Inflammatory macrophage treated with lipopolysaccharide for 4 hours (primary cell): ENCODE measurements at regions not wholly inside any gene's neighbourhood (a gene's known extent, or its start where the extent isn't known, plus 50 kb on each side); places are given as distances from the start of the nearest gene placed in this dataset.
"Not testable (repeated sequence)": the region's sequence is repeated elsewhere in the genome, so short reads cannot be mapped to it uniquely, and the experiment has no call there.

ENCODE experiments used
- DNase-seq: peaks from one replicate; pipeline ENCODE4 v3.0.0-alpha.2; 2020

GRCh38 chr6:66179361-66179760, 472.3 kb upstream of the EYS start:
- DNase-seq, result no peak

DNA sequence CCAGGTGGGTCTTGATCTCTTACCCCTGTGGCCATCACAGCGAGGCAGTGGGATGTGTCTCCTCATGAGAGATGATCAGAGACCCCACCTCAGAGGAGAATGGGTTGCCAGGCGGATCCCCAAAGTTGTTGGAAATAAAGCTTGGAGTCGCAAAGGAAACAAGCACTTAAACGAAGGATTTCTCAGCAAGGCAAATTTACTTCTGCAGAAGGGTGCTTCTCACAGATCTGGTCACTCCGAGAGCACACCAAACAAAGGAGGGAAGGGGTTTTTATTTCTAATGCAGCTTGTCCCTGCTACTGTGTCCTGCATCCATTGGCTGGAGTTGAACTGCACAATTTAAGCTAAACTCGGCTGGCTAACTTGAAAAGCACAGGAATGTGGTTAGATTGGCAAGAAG, 466.6 kb upstream of the EYS start:
- DNase-seq, result no peak

DNA sequence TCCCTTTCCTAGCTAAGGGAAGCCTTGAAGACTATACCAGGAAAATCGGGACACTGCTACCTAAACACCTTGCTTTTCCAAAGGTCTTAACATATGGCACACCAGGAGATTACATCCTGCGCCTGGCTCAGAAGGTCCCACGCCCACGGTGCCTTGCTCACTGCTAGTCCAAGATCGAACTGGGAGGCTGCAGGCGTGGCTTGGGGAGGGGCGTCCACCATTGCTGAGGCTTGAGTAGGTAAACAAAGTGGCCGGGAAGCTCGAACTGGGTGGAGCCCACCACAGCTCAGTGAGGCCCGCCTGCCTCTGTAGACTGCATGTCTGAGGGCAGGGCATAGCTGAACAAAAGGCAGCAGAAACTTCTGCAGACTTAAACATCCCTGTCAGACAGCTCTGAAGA, 459.7 kb upstream of the EYS start:
- DNase-seq, result not testable (repeated sequence)

DNA sequence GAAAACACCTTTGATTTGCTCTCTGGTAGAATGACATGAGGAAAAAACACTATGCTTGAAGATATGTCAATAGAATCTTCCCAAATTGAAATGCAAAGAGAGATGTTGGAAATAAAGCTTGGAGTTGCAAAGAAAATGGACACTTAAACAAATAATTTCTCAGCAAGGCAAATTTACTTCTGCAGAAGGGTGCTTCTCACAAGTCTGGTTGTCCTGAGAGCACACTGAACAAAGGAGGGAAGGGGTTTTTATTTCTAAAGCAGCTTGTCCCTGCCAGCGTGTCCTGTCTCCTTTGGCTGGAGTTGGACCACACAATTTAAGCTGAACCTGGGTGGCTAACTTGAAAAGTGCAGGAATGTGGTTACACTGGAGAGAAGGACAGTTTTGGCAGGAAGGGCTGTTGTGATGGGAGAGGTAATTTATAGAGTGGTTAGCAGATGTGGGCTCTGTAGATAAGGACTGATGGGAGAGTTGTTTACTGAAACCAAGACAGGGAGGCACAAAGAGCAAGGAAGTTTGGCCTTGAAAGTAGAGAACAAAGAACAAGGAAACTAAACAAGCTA, 454.6 kb upstream of the EYS start:
- no peak for DNase-seq

DNA sequence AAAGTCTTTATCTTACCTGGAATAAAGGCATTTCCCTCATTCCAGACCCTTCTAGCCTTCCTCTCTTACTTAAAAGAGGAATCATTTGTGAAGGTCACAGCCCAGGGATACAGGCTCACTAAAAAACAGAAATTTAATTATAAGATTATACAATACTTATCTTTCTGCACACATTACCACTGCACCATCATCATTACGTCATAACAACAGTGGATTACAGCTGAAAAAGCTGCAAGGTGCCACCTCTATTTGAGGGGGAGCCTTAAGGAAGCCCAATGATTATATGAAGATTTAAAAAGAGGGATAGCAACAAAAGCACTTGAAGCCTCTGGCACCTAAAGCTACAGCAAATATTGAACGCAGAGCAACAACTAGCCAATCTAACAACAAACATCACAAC, 452.9 kb upstream of the EYS start:
- no peak for DNase-seq

- DNase-seq, result no peak
Measured at GRCh38 chr6:66153247-66153646, 446.2 kb upstream of the EYS start.

DNA sequence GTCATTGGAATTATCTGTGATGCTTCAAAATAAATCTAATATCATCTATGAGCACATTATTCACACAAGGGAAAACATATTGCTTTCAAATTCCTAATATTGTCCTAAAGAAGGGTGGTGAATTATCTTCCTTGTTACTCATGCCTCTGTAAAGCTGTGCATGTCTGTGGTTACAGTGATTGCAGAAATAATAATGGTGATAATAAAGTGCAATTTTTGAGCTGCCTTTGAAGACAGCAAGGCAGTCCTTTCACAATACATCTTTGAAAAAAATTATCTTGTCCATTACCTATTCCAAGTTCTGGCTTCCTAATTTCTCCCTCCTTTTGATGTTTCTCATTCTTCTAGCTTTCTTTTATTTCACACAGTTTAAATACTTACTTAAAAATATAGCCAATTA, 442.1 kb upstream of the EYS start:
- no peak for DNase-seq

DNA sequence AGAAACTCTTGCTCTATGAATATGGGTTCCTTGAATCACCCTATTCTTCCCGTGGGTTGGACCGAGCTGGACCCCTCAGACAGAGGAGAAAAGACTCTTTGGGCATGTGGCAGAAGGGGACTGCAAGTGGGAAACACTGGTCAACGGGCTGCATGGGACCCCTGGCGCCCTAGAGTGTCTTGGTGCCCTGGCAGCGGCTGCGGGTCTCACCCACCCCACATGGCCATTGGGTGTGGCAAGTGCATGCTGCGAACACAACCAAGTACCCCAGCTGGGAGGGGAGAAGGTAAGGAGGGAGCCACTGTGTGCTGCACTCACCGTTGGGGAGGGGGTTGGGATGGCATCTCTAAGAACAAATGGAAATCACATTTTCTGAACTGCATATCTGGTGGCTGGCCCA, 438.8 kb upstream of the EYS start:
- no peak for DNase-seq

DNA sequence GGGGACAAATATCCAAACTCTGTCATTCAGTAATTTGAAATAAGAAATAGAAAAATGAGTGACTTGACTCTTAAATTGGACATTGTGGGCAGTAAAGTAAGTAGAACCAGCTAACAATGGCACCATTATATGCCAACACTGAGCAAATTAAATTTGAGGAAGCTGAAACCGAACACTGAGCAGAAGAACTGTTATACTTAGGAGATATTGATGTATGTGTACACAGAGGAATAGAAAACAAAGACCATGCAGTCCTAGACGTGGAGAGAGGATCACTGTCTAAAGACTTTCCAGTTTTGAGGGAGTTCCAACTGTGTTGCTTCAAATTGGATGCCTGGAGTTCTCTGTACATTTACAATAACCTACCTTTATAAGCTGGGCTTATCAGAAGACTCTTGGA, 427.0 kb upstream of the EYS start:
- DNase-seq, result no peak

GRCh38 chr6:66128656-66129055, 421.6 kb upstream of the EYS start:
- no peak for DNase-seq

GRCh38 chr6:66128243-66128642, 421.2 kb upstream of the EYS start:
- no peak for DNase-seq

GRCh38 chr6:66127061-66127460, 420.0 kb upstream of the EYS start:
- no peak for DNase-seq

DNA sequence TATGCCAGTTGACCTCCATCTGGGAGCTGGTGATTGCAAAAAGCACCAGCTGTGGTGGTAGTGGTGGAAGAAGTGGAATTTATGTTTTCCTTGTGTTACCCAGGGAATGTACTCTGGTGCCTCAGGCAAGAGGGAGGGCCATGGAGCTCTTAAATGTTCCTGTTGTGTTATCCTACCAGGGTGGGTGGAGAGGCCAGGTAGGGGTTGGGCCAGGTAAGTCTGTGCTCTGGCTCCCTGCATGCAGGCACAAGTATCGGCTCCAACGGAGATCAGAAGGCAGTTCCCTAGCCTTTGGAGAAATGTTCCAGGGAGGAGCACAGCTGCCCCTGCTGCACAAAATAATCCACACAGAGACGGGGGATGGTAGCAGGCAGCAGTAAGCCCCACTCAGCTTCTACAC, 419.3 kb upstream of the EYS start:
- DNase-seq, result no peak

DNA sequence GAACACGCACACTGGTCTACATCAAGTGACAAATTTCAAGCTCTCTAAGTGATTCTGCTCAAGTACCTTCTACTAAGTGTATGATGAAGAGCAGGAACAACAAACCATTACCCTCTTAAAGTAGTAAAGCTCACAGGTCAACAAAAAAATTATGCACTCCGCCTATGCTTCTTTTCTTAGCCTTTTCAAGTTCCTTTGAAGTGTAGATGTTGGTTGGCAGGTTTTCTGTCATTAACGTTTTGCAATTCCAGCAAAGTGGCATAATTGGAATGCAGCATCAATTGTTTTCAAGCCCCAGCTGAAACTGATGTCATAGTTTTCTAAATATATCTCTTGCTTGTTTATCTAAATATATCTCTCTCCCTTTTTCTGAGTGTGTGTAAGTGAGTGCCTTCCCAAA, 396.9 kb upstream of the EYS start:
- DNase-seq, result no peak

GRCh38 chr6:66103354-66103753, 396.3 kb upstream of the EYS start:
- no peak for DNase-seq

DNA sequence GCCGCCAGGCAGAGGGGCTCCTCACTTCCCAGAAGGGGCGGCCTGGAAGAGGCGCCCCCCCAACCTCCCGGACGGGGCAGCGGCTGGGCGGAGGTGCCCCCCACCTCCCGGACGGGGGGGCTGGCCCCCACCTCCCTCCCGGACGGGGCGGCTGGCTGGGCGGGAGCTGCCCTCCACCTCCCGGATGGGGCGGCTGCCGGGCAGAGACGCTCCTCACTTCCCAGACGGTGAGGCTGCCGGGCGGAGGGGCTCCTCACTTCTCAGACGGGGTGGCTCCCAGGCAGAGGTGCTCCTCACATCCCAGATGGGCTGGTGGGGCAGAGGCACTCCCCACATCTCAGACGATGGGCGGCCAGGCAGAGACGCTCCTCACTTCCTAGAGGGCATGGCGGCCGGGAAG, 389.7 kb upstream of the EYS start:
- no peak for DNase-seq

GRCh38 chr6:66094615-66095014, 387.6 kb upstream of the EYS start:
- no peak for DNase-seq

DNA sequence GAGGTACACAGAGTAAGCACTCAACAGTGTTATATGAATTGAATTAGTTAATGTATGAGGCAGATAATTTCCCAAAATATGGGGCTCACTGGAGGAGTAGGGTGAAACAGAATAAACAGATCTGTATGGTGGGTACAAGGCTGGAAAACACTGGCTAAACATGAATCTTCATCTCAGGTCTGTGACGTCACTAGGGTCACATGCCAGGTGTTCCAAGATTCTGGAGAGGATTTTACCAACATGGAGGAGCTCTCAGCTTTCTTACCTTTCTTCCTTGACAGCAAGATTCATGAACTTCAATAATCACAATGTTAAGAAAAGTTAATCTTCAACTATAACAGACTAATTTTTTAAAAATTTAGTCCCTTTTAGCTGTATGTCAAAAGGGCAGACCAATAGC, 385.3 kb upstream of the EYS start:
- DNase-seq, result not testable (repeated sequence)

- DNase-seq, result no peak
Measured at GRCh38 chr6:66086532-66086931, 379.5 kb upstream of the EYS start.

- no peak for DNase-seq
Measured at GRCh38 chr6:66082914-66083313, 375.9 kb upstream of the EYS start.

DNA sequence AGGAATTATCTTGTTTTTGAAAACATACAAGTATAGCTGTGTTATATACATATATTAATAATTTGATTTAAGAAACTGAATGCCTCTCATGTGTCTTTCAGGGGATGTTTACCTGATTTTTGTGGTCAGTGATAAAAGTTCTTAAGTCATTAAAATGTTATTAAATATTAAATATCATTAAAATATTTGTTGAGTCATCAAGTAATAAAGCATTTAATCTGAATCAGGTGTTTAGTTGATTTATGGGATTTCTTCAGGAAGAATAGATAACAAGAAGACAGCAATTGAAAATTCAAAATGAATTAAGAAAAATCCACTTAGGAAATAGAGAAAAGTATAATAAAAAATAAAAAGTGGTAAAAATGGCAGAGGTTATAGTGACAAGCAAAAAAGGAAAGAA, 361.9 kb upstream of the EYS start:
- DNase-seq, result no peak

- DNase-seq, result no peak
Measured at GRCh38 chr6:66068033-66068432, 361.0 kb upstream of the EYS start.

DNA sequence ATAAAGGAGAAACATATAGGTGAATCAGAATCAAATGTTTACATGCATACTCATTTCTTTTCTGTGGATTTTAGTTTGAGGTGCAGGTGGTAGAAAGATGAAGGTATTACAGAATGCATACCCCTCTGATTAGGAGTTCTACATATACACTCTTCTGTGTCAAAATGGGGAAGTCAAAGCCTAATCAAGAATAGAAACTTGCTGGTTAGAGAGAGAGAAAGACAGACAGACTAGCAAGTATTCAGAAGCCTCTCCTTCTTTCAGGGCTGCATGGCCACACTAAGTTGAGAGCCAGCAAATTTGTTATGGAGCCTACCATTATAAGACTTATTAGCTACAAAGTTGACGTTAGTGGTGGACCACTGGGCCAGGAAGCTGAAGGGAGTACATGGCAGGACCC, 358.3 kb upstream of the EYS start:
- DNase-seq, result no peak

GRCh38 chr6:66057034-66057433, 350.0 kb upstream of the EYS start:
- no peak for DNase-seq

GRCh38 chr6:66054967-66055366, 347.9 kb upstream of the EYS start:
- no peak for DNase-seq

DNA sequence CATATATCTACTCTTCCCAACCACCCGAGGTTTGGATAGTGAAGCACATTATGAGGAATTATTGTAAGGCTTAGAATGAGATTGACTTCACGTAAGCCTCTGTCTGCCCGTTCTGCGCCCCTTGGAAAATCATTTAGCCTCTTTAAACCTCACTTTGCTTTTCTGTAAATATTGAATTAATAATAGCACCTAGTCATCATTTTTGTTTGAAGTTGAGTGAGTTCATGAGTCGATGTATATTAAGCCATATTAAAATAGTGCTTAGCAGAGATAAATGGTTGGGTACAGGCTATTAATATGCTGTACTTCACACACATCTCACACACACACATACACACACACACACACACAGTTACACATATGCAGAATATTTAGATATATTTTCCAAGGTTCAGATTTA, 344.8 kb upstream of the EYS start:
- no peak for DNase-seq
